ENCODE measurements at regions not wholly inside any gene's neighbourhood (a gene's known extent, or its start where the extent isn't known, plus 50 kb on each side); places are given as distances from the start of the nearest gene placed in this dataset.

GRCh38 chr20:20897145-20897544, 184.7 kb upstream of the RALGAPA2 start:
- no peak for TF ChIP-seq CTCF (IDR thresholded peaks at IDR 0.05)
- no peak for TF ChIP-seq REST (IDR thresholded peaks at IDR 0.05; ENCODE audit: insufficient read depth in 1 of 2, low read depth in 2 of 2, low read length in 1 of 2)
- TF ChIP-seq POLR2AphosphoS5 (IDR thresholded peaks at IDR 0.05; ENCODE audit: low read depth, low read length): no peak
